Esophagus mucosa (tissue), 1 donor: ENCODE measurements at regions not wholly inside any gene's neighbourhood (a gene's known extent, or its start where the extent isn't known, plus 50 kb on each side); places are given as distances from the start of the nearest gene placed in this dataset.
"Not testable (repeated sequence)": the region's sequence is repeated elsewhere in the genome, so short reads cannot be mapped to it uniquely, and the experiment has no call there.

Experiments
- ATAC-seq: fragments of 200-7000 bp; cut with Tn5 transposase; one replicate; pipeline ENCODE4 v1.9.1; 2020
- donor health status: DM: yes; HTN: yes; CAD: no.

DNA sequence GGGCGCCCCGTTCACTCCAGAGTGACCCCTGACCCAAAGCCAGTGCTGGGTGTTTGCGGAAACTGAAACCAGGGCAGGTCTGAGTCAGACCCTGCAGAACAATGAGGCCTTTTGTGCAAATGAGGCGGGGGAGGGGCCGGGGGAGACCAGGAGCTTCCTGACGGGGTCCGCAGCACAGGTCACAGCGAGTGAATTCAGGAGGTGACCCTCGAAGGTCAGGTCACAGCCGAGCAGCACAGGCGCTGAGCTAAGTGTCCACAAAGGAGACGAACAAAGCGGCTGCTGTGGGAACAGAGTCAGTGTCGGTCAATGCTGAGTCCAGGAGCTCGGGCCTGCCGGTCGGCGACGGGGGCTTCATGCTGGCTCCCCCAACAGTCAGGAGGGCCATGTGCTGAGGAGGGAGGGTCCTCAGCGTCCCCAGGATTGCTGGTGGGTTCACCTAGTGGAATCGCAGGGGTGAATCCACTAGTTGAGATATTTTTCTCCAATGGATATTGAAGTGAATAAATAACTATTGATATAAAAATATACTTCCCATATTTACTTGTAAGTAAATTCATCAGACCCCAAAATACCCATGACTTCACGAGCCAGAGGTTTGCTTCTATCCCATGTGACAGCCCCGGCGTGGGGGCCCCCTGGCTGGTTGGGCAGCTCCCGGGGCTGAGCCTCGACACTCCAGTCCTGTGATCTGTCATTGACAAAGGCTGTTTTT, 188.4 kb upstream of the SULF2 start:
- ATAC-seq = peak; percentile 36

- no peak for ATAC-seq
Measured at GRCh38 chr20:47972916-47973309, 187.6 kb upstream of the SULF2 start.

GRCh38 chr20:47972297-47972915, 187.1 kb upstream of the SULF2 start:
- peak; percentile 57 for ATAC-seq

DNA sequence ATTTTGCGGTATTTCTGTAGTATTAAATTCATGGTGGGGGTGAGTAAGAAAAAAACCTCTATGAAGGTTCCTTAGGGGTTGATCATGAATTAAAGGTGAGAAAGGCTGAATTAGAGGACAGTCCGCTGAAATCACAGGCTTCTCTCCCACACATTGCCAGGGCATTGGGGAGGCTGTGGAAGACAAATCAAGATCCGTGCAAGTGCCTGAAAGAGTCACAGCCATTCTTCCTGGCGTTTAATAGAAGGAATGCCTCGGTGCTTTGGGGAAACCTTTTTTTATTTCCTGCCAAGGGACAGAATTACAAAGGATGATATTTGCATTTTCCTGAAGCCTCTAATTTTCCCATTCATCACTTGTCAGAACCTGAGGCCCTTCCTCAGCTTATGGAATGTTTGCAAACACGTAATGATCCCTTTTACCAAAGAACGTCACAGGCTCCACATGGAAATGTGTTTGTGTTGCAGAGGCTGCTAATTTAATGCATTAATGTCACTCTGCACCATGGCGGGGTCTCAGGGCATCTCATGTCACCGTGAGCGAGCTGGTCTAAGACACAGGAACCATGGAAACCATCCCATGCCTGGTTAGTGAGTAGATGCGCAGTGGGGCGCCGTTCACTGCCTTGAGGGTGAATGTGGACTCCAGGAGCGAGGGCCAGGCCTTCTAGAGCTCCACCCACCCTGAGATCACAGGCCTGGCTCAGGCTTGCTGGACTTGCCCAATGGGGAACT, 185.9 kb upstream of the SULF2 start:
- ATAC-seq = no peak

- no peak for ATAC-seq
Measured at GRCh38 chr20:47970282-47970903, 185.1 kb upstream of the SULF2 start.

DNA sequence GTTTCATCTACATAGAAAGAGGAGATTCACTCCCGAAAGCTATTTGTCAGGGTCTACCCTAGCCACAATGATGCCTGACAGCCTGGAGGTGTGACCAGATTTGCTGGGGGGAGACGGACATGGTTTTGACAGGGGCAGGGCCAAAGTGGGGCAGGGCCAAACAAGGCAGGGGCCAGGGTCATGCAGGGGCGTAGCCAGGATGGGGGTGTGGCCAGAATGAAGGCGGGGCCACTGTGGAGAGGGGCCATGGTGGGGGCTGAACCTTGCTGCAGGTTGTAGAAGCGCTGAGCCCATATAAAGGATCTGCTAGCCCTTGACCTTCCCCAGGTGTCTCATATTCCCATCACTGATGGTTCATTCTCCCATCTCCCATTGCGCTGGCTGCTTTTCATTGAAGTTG, 184.1 kb upstream of the SULF2 start:
- no peak for ATAC-seq

DNA sequence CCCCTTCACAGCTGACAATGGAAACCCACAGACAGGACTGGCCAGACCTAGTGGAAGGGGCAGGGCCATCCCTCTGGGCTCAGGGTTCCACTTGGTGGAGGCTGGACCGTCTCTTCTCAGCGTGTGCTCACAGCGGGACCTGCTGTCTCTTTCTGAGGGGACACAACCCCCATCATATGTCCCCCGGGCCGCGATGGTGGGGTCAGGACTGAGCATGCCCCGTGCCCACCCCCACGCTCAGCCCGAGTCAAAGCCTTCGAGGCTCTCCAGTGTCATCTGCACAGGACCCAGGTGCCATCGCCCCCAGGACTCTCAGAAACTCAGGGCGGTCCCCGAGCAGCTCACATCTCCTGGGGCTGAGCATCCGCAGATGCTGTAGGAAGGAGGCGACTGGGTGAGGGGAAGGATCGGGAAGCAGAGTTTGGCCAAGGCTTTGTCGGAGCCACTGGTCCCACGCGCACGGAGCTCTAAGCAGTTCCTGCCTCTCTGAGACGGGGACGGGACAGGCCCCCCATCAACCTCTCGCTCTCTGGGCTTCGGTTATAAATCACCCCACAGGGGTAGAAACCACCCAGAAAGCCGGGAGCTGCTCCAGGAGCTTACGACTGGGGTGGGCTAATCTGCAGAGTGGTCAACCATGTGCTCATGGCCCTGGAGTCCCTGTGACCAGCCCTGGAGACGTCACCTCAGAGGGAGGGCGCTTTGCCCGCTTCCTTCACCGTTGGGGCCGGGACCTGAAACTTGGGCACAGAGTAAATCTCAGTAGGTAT, 183.4 kb upstream of the SULF2 start:
- no peak for ATAC-seq

- no peak for ATAC-seq
Measured at GRCh38 chr20:47964149-47964548, 178.9 kb upstream of the SULF2 start.

DNA sequence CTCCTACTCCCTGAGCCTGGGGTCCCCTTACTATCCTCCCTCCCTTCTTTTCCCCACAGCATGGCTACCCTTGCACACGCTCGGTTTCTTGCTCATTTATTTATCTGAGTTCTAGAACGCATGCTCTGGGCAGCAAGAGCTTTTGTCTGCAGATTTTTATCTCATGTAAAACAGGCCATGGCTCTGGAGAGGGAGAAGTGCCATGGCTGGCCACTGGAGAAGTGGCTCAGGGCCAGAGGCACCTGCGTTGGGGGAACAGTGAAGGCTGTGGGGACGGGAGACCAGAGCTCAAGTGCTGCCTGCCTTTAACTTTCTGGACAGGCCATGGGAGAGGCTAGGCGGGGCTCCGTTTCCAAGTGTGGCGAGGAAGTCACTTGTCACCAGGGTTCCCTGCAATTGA, 177.7 kb upstream of the SULF2 start:
- no peak for ATAC-seq

DNA sequence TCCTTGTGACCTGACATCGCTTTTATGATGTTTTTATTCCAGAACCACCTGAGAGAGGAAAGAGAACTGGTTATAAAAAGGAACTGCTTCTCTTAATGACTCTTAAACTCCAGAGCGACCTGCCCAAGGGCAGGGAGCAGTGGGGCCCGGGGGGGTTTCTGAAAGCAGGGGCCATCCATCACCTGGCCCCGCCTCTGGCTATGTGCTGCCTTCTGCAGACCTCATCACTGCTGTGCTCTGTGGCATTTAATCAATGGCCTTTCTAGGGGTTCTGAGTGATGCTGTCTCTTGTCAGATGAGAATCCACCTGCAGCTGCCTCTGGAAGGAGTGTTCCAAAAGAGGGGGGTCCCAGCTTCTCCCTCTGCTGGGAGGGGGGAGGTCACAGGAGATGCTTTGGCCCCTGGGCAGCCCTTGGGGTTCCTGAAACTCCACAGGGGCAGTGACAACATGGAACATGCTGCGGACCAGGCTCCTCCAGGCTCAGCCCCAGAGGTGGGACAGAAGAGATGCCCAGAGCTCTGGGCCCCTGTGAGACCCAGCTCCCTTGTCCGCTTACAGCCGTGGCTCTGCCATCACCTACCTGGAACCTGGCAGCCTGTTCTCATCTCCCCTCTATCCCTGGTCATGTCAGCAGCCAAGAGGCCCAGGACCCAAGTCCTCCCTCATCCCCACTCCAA, 177.1 kb upstream of the SULF2 start:
- no peak for ATAC-seq

DNA sequence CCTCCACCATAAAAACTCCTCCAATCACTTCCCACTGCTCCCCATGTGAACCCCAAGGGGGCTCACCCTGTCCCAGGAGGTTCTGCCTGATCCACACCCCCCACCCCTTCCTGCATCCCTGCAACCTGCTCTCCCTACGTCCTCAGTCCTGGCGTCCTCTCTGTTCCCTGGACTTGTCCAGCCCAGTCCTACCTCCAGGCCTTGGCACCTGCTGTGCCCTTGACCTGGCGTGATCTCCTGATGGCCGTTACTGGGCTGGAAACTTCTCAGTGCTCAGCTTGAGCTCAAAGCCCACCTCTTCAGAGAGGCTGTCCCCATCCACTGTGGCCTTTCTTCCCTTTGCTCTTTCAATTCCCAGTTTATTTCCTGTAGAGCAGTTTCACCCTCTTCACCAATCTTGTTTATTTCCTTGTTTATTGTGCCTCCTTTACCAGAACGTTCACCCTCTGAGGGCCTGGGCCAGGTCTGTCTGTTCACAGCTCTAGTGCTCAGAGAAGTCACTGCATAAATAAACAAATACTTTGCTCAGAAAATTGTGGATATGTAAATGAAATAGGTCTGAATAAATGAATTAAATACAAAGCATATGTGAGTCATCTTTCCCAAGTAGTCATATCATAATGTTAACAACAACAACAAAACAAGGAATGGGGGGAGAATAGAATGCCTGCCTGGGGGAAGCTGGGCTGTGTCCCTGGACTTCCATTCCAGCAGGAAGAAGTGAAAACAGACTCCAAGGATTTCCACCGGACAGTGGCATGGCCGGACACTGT, 175.7 kb upstream of the SULF2 start:
- ATAC-seq = no peak

GRCh38 chr20:47960277-47960676, 175.0 kb upstream of the SULF2 start:
- ATAC-seq = no peak

DNA sequence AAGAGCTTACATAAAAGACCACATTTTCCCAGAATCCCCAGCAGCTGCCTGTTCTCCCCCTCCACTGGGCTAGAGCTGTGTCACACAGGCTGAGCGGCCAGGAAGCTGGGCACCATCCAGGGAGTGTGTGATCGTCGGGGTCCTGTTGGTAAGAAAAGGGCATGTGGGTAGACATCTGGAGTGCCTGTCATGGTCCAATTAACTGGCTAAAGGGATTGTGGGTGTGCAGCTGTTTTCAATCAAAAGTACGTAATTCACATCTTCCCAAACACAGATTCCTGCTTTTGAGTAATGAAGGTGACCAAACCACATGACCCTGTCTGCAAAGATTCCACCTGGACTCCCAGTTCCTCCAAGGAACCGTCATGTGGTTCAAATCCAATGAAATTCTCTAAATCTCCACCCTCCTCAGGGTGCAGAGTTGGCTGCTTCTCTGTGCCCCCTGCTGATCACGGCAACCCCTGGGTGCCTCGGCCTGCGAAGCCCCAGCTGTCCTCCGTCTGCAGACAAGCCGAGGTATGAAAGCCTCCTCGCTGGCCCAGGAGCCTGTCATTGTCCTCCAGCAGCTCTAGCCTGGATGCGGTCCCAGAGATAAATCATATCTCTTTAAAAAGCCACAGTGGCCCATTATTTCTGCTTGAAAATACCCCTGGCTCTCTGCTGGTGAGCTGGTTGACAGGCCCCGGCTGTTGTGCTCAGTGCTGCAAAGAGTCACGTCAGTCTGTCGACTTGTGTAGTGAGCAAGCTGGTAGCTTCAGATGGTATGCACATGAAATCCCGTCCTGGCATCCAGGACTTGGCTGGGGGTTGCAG, 172.9 kb upstream of the SULF2 start:
- not testable (repeated sequence) for ATAC-seq

GRCh38 chr20:47957135-47957534, 171.9 kb upstream of the SULF2 start:
- ATAC-seq = no peak

GRCh38 chr20:47956268-47956995, 171.2 kb upstream of the SULF2 start:
- ATAC-seq = no peak

GRCh38 chr20:47953471-47953870, 168.2 kb upstream of the SULF2 start:
- ATAC-seq = no peak

- ATAC-seq = no peak
Measured at GRCh38 chr20:47952023-47952564, 166.8 kb upstream of the SULF2 start.

DNA sequence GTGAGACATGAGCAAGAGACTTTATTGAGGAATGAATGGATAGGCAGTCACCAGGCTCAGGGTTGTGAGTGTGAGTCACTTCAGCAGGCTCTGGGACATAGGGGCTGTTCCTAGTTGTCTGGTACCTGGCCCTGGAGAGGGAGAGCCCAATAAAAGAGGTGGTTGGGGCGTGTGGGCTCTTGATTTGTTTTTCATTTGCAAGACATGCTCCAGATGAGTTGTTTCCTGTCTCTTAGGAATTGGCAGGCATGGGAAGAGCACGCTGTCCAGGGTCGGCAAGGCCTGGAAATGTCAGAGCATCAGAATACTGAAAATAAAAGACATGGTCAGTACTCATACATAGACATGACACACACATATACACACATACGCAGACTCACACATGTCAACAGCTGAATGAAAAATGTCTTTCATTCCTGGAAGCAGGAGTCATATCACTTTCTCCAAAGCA, 166.3 kb upstream of the SULF2 start:
- ATAC-seq = no peak

DNA sequence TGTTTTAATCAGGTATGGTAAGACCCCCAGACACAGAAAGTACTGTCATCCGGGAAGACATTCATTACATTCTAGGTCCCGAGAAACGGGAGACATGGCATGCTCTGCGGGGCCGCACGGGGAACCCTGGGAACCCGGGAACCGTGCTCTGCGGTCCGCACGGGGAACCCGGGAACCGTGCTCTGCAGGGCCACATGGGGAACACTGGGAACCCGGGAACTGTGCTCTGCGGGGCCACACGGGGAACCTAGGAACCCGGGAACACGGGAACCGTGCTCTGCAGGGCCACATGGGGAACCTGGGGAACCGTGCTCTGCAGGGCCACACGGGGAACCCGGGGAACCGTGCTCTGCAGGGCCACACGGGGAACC, 165.6 kb upstream of the SULF2 start:
- ATAC-seq = no peak
